ENCODE measurements at regions not wholly inside any gene's neighbourhood (a gene's known extent, or its start where the extent isn't known, plus 50 kb on each side); places are given as distances from the start of the nearest gene placed in this dataset.
"Not testable (repeated sequence)": the region's sequence is repeated elsewhere in the genome, so short reads cannot be mapped to it uniquely, and the experiment has no call there.

GRCh38 chr16:86951831-86952598 lies 365.2 kb downstream of the C16orf95 start:
- TF ChIP-seq CTCF (conservative IDR thresholded peaks at IDR 0.05; ENCODE audit: low read depth, low read length), result no peak
- H3K4me3 ChIP-seq (ENCODE audit: low read depth, low read length), result no peak overlapping the region
- DNase-seq (ENCODE audit: low read depth), result peak; percentile 99

GRCh38 chr16:86952769-86953168 lies 364.4 kb downstream of the C16orf95 start:
- DNase-seq (ENCODE audit: low read depth), result peak; percentile 50

DNA sequence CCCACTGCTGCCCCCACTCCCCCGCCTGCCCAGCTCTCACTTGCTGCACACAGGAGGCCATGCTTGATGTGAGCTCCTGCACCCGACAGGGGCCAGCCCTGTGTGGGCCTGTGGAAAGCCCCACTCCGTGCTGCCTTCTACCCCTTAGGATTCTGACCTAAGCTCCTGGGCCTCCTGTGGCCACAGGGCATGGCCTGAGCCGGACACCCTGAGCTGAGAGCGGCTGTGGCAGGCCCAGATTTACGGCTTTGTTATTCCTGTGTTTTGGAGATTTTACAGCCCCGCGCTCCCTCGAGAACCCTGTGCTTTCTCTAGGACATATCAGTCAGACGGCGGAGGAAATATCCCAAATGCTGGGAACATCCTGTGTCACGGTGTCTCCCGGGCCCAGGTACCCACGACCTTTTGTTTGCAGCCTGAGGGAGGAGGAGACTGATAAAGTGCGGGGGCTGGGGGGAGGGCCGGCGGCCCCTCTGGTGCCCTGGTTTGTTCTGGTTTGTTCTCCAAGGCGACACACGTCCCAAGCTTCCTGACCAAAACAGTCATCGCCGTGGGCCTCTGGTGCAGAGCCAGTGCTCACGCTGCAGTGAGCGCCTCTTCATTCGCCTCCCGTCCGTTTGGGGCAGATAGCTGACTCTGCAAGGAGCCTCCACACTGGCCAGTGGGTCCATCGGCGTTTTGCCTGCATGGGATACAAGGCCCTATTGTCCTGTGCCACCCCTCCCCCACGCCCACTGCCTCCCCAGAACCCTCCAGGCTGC lies 363.4 kb downstream of the C16orf95 start:
- H3K4me3 ChIP-seq (ENCODE audit: low read depth, low read length), result no peak overlapping the region
- DNase-seq (ENCODE audit: low read depth), result no peak
- no peak for TF ChIP-seq CTCF (conservative IDR thresholded peaks at IDR 0.05; ENCODE audit: low read depth, low read length)

More at GRCh38 chr16:86952769-86953168, 364.4 kb downstream of the C16orf95 start:
- H3K4me3 ChIP-seq (ENCODE audit: low read depth, low read length), result no peak overlapping the region
- TF ChIP-seq CTCF (conservative IDR thresholded peaks at IDR 0.05; ENCODE audit: low read depth, low read length), result no peak

DNA sequence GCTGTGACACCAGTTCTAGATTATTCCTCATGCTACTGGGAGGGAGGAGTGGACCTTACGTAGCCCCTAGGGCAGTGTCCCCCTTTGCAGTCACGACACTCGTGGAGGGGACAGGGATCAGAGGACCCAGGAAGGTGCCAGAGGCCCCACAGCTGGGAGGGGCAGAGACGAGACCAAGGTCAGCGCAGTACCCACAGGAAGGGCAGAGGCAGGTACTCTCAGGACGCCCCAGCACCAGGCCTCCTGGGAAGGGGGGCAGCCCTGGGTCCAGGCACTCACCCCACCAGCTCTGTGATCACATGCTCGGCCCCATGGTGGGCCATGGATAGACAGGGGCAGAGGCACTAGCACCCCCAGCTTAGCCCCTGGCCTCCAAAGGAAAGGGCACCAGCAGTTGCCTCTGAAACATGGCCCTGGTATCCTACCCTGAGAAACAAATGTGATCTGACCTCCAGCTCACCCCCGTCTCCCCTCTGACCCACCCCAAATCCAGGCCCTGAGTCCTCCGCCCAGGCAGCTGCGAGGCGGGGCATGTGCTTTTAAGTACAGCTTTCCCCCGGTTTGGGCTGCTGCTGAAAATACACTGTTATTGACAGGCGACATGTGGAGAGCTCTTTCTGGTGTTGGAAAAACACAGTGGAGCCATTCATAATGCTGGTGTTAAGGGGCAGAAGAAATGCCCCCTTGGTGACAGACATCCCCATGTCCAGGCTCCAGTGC lies 361.9 kb downstream of the C16orf95 start:
- DNase-seq (ENCODE audit: low read depth), result no peak
- no peak overlapping the region for H3K4me3 ChIP-seq (ENCODE audit: low read depth, low read length)
- no peak for TF ChIP-seq CTCF (conservative IDR thresholded peaks at IDR 0.05; ENCODE audit: low read depth, low read length)

GRCh38 chr16:86956437-86956836 lies 360.8 kb downstream of the C16orf95 start:
- H3K4me3 ChIP-seq (ENCODE audit: low read depth, low read length), result no peak overlapping the region
- DNase-seq (ENCODE audit: low read depth), result no peak
- no peak for TF ChIP-seq CTCF (conservative IDR thresholded peaks at IDR 0.05; ENCODE audit: low read depth, low read length)

DNA sequence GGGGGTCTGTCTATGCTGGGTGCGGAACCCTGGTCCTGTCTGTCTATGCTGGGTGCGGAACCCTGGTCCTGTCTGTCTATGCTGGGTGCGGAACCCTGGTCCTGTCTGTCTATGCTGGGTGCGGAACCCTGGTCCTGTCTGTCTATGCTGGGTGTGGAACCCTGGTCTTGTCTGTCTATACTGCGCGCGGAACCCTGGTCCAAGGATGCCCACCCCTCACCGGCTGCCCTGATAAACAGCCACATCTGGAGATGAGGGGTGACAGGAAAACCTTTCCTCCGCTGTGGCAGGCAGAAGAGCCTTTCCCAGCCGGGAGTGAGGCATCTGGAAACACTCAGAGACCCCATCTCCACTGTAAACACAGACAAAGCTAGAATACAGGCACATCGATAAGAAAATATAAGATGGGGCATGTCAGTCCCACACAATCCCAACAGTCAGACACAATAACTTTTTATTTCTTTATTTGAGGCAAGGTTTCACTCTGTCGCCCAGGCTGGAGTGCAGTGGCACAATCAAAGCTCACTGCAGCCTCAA lies 359.5 kb downstream of the C16orf95 start:
- not testable (repeated sequence) for H3K4me3 ChIP-seq (ENCODE audit: low read depth, low read length); DNase-seq (ENCODE audit: low read depth)

DNA sequence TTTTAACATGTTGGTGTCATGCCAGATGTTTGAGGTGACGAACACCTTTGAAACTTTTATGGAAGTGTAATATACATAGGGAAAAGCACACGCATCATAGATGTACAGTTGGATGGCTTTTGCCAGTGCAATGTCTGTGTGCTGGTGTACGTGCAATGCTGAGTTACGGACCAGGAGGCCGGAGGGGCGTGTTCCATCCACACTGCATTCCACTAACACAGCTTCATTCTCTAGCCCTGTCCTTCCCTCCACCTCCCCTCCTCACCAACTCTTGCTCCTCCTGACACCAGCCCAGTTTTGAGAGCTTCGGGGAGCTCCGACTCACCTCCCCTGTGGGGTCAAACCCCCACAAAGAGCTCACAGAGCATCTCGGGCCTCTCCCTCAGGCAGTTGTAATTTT lies 358.8 kb downstream of the C16orf95 start:
- TF ChIP-seq CTCF (conservative IDR thresholded peaks at IDR 0.05; ENCODE audit: low read depth, low read length), result no peak
- DNase-seq (ENCODE audit: low read depth), result no peak
- H3K4me3 ChIP-seq (ENCODE audit: low read depth, low read length), result no peak overlapping the region
